Fibroblast of skin of abdomen (primary cell): ENCODE measurements at regions not wholly inside any gene's neighbourhood (a gene's known extent, or its start where the extent isn't known, plus 50 kb on each side); places are given as distances from the start of the nearest gene placed in this dataset.

ENCODE experiments used
- DNase-seq: peaks from one replicate; pipeline ENCODE4 v3.0.0-alpha.2; 2013

- DNase-seq, result no peak
Measured at GRCh38 chr16:49216593-49216992, 65.0 kb downstream of the CBLN1 start.

- DNase-seq, result no peak
Measured at GRCh38 chr16:49213594-49213993, 68.0 kb downstream of the CBLN1 start.

DNA sequence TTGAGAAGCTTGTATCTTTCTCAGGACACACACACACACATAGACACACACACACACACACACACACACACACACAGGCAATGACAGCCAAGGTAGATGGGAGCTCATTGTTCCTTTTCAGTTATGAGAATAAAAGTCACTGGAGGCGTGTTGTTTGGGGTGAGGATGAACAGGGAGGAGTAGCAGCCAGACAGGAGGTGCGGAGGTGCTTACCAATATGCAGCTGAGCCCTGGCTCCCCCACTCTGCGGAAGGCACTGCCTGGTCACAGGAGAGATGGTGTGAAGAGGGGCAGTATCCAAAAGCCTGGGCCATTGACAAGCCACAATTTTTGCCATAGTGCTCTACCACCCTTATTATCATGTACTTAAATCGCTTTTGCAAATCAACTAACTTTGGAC lies 77.4 kb downstream of the CBLN1 start:
- DNase-seq, result no peak

DNA sequence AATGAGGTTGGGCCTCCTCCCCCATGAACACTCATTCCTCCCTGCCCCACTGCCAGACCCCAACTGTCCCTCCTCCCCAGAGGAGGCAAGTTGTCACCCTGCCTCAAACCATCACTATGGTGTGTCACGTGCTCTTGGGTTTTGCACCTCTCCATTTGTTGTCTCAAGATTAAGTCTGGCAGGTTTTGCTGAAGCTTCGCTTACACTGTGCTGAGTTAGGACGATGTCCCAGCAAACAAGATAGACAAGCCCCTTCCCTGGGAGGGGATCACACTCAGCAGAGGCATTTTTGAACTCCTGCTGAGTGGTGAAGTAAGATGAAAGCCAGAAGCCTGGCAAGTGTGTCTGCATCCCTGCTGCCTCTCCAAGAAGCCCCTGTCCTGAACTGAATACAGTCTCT lies 78.3 kb downstream of the CBLN1 start:
- no peak for DNase-seq

DNA sequence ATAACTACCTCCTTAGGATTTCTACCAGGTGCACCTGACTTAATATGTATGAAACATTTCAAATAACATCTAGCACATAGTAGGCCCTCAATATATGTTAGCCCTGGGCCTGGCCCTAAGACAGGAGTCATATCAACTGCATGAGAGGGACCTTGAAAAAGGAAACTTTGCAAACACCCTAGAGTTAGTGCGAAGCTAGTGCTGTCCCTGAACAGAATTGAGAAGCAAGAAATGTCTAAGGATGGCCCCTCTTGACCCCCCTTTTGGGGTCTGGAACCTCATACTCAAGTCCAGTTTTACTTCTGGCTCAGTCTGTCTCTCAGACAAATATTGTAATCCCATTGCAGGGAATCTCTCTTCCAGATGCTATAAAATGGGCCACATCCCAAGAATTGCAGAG lies 80.5 kb downstream of the CBLN1 start:
- no peak for DNase-seq

- DNase-seq, result no peak
Measured at GRCh38 chr16:49200223-49200820, 81.3 kb downstream of the CBLN1 start.

- DNase-seq, result no peak
Measured at GRCh38 chr16:49195237-49195548, 86.4 kb downstream of the CBLN1 start.

DNA sequence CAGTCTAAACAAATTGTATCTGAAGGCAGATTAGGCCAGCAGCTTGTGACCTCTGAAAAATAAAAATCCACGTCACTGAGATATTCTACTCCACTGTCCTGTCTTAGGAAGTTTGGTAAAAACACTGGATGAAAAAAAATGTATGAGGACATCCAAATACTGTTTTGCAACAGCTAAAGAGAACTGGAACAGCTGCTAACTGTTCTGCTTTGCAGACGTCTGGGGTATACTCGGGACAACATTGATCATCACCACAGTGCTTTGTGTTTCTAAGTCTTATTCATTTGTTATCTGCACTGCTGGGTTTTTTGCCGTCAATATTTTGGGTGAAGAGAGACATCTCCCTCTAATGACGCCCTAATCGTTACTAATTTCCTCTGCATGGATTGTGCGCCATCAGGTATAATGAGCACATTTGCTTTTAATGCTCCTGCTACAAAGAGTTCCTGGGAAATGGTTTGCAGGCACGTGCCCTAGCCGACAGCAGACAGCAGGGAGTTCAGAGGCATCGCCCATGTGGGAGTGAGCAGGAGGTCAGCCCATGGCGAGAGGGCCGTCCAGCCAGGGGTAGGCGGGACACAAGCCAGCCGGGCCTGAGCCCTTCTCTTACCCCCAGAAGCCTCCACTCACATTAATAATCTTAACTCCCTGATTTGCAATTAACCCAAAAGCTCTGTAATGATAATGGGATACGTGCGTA lies 87.0 kb downstream of the CBLN1 start:
- no peak for DNase-seq

DNA sequence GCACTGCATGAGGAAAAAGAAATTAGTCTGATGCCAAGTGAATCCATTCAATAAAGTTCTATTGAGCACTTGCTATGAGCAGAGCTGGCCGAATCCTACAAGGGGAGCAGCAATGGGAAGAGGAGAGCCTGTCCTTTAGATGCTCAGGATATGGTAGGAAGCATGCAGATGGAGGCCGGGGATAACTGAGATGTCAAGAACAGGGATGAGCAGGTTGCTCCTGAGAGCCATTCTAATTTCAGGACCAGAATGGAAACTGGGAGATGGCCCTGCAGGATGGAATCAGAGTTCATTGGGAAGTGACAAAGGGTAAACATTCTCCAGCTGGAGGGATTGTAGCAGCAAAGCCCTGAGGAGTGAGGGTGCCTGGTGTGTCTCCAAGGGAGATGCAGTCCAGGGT lies 88.0 kb downstream of the CBLN1 start:
- DNase-seq, result no peak

DNA sequence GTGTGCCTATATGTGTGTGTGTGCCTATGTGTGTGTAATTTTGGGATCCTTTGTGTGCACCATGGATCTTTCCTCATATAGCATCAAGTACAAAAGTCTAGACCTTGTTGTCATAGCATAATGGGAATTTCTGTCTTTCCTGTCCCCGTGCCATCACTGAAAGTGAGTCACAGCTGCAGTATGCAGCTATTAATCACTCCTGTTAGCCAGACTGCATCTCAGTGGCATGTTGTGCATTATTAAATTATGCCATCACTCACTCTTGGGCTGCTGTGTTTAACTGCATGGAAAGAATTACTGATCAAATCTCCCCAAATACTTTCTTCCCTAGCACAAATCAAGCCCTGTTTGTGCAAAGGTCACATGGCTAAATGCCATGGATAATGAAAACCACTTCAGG lies 92.4 kb downstream of the CBLN1 start:
- DNase-seq, result no peak

DNA sequence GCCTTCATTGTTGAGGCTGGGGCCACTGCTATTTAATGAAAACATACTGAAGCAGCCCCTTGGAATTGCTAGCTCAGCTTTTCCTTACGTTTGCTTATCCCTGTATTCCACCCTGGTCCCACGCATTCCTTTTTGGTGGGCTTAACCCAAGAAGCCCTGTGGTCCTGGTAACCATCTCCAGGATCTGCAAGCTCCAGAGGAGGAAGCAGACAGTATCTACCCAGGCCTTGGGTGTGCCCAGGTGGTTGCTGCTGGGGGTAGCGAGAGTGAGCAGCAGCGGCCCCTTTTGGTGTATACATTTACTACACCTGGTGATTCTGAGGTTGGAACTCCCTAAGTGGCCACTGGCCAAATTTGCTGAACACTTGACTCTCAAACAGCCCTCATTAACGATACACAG lies 97.7 kb downstream of the CBLN1 start:
- no peak for DNase-seq

DNA sequence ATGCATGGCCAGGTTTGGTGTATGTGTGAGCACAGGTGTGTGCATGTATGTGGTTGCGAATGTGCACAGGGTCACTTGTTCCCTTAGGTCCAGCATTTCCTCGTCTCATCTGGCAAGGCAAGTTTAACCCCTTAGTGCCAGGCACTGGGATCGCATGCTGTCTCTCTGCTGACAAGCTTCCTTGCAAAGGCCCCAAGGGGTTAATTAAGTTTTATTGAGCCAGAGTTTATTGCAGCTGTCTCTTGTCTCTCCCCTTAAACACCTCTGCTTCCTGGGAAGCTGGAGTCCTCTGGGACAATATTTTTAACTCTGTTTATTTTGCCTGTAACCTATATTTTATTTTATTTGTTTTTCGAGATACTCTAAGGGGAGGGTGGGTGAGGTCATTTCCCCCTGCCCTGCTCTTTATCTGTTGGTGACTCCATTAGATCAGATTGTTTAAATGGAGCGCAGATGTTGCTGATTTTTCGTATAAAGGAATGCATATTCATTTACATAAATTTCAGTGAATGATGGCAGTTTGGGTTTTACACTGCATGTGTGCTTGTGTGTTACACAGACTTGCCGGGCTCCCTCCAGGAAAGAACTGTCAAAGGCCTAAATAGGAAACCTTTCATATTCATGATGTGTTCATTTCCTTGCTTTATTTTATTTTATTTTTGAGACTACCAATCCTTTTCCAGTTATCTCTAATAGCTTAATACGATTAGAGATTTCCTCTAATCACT lies 99.7 kb downstream of the CBLN1 start:
- DNase-seq, result no peak

- DNase-seq, result no peak
Measured at GRCh38 chr16:49179714-49180330, 101.8 kb downstream of the CBLN1 start.

GRCh38 chr16:49168126-49168525 lies 113.5 kb downstream of the CBLN1 start:
- no peak for DNase-seq

- DNase-seq, result no peak
Measured at GRCh38 chr16:49165025-49165424, 116.6 kb downstream of the CBLN1 start.

- no peak for DNase-seq
Measured at GRCh38 chr16:49161191-49161590, 120.4 kb downstream of the CBLN1 start.

DNA sequence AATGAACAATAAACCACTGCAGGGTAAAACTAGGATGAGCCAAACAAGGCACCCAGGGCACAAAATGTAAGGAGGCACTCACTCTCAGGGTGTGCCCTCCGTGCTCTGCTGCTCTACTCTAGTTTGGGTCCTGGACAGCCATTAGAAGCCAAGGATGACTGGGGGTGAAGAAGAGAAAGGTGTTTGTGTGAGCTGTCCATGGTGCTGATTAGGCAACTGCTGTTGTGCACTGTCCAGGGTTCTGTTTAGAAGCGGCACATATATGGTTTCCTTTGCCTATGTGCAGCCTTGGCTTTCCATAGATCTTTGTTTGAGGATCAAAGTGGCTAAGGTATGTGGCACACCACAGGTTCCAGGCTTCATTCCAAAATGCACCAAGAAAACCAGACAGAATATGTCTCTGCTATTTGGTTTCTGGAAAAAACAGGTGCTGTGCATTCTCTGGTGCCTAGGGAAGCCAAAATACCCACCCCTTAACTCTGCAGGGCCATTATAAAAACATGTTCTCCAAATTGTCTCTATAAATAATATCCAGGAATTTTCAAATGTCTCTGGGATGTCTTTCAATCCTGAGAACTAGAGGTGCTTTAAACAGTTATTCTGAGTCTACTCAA lies 123.5 kb downstream of the CBLN1 start:
- DNase-seq, result no peak

GRCh38 chr16:49150341-49150740 lies 131.3 kb downstream of the CBLN1 start:
- no peak for DNase-seq

DNA sequence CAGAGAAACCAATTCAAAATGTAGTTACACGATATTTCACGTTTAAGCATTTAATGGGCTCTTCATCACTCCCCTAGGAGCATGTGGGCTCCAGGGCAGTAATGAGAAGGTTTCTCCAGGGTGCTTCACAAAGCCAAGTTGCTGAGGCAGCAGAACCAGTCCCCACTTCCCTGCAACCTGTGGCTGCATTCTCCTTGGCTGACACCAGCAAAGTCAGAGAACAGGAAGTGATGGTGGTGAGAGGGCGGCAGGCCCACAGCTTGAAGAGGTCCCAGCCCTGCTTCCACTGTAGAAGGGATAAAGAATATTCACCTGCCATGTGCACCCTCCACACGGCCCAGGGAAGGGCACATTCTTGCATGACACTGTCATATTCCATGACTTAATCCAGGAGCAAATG lies 133.2 kb downstream of the CBLN1 start:
- no peak for DNase-seq

- DNase-seq, result no peak
Measured at GRCh38 chr16:49140618-49141017, 141.0 kb downstream of the CBLN1 start.

- DNase-seq, result no peak
Measured at GRCh38 chr16:49130397-49130796, 151.2 kb downstream of the CBLN1 start.

GRCh38 chr16:49129935-49130334 lies 151.7 kb downstream of the CBLN1 start:
- DNase-seq, result no peak

- no peak for DNase-seq
Measured at GRCh38 chr16:49128740-49129139, 152.9 kb downstream of the CBLN1 start.
